HepG2 (cell line): ENCODE measurements at regions not wholly inside any gene's neighbourhood (a gene's known extent, or its start where the extent isn't known, plus 50 kb on each side); places are given as distances from the start of the nearest gene placed in this dataset.

Experiments
- ARNTL ChIP-seq: sonication (generic); formaldehyde crosslinking; IDR thresholded peaks from 2 replicates; pipeline ENCODE4 v1.4.0; 2020; ENCODE audit warnings: mild to moderate bottlenecking, missing genetic modification reagents
- CEBPG ChIP-seq: IDR thresholded peaks from 2 replicates; pipeline ENCODE4 v1.6.1; 2016
- CREM ChIP-seq, 2 experiments: sonication (generic) in 1 of 2; formaldehyde crosslinking in 1 of 2; IDR thresholded peaks; 2 replicates each; pipeline versions ENCODE4 v1.4.0 to v1.6.1; 2016 to 2020; ENCODE audit warnings: antibody characterized with exemption in 1 of 2, mild to moderate bottlenecking in 1 of 2, missing genetic modification reagents in 1 of 2
- DNMT3B ChIP-seq: conservative IDR thresholded peaks from 2 replicates; pipeline ENCODE4 v1.6.1; 2016; ENCODE audit warnings: missing biosample characterization, control low read depth
- HNF4A ChIP-seq: sonication (generic); formaldehyde crosslinking; IDR thresholded peaks from 2 replicates; pipeline ENCODE4 v1.4.0; 2020; ENCODE audit warnings: missing genetic modification reagents
- JUN ChIP-seq: sonication (generic); formaldehyde crosslinking; IDR thresholded peaks from 2 replicates; pipeline ENCODE4 v1.4.0; 2020; ENCODE audit warnings: mild to moderate bottlenecking, missing genetic modification reagents
- LCORL ChIP-seq, 2 experiments: fragments of 450-650 bp in 1 of 2; sonication (generic) in 1 of 2; formaldehyde crosslinking in 1 of 2; IDR thresholded peaks; 2 replicates each; pipeline versions ENCODE4 v1.5.0 to v1.6.1; 2017 to 2020; ENCODE audit warnings: antibody characterized with exemption in 1 of 2, missing genetic modification reagents in 1 of 2
- MXD4 ChIP-seq: IDR thresholded peaks from 2 replicates; pipeline ENCODE4 v1.6.1; 2016; ENCODE audit warnings: mild to moderate bottlenecking, missing biosample characterization, missing genetic modification reagents
- NONO ChIP-seq, 2 experiments: fragments of 450-650 bp in 1 of 2; sonication (generic) in 1 of 2; formaldehyde crosslinking in 1 of 2; IDR thresholded peaks in 1 of 2; conservative IDR thresholded peaks in 1 of 2; 2 replicates each; pipeline versions ENCODE4 v1.6.1 to v1.8.0; 2017 to 2022; ENCODE audit warnings: mild to moderate bottlenecking in 1 of 2, missing genetic modification reagents in 1 of 2, moderate library complexity in 1 of 2
- PCBP2 ChIP-seq: fragments of 200-400 bp; formaldehyde crosslinking; optimal IDR thresholded peaks from 2 replicates; pipeline ENCODE3; 2018; ENCODE audit warnings: low read length, low read depth; ENCODE audit not compliant: poor library complexity, severe bottlenecking
- RFX1 ChIP-seq: fragments of 450-650 bp; IDR thresholded peaks from 2 replicates; pipeline ENCODE4 v1.6.1; 2017
- RXRA ChIP-seq: sonication (generic); formaldehyde crosslinking; IDR thresholded peaks from 2 replicates; pipeline ENCODE4 v1.5.1; 2020; ENCODE audit warnings: missing genetic modification reagents
- SMC3 ChIP-seq: IDR thresholded peaks from 2 replicates; pipeline ENCODE4 v1.6.1; 2011; ENCODE audit warnings: low read length, improper control_type of control experiment
- SOX13 ChIP-seq, 3 experiments: fragments of 450-650 bp in 1 of 3; sonication (generic) in 1 of 3; formaldehyde crosslinking in 1 of 3; IDR thresholded peaks in 2 of 3; conservative IDR thresholded peaks in 1 of 3; 2 replicates each; pipeline versions ENCODE4 v1.5.0 to v1.6.1; 2016 to 2020; ENCODE audit warnings: antibody characterized with exemption in 1 of 3, mild to moderate bottlenecking in 1 of 3, missing compliant biosample characterization in 1 of 3, missing genetic modification reagents in 1 of 3, moderate library complexity in 1 of 3
- STAG1 ChIP-seq: sonication (generic); formaldehyde crosslinking; IDR thresholded peaks from 2 replicates; pipeline ENCODE4 v1.4.0; 2020; ENCODE audit warnings: missing genetic modification reagents
- TARDBP ChIP-seq: sonication (generic); formaldehyde crosslinking; IDR thresholded peaks from 2 replicates; pipeline ENCODE4 v1.8.0; 2022; ENCODE audit warnings: mild to moderate bottlenecking, missing genetic modification reagents
- UBTF ChIP-seq: sonication (generic); formaldehyde crosslinking; IDR thresholded peaks from 2 replicates; pipeline ENCODE4 v1.4.0; 2020; ENCODE audit warnings: mild to moderate bottlenecking, missing genetic modification reagents
- ZBTB1 ChIP-seq: sonication (generic); formaldehyde crosslinking; IDR thresholded peaks from 2 replicates; pipeline ENCODE4 v1.4.0; 2020; ENCODE audit warnings: missing genetic modification reagents, borderline replicate concordance
- ZBTB7A ChIP-seq: sonication (generic); formaldehyde crosslinking; IDR thresholded peaks from 2 replicates; pipeline ENCODE4 v1.8.0; 2022; ENCODE audit warnings: mild to moderate bottlenecking, missing genetic modification reagents
- ZNF180 ChIP-seq: sonication (generic); formaldehyde crosslinking; IDR thresholded peaks from 2 replicates; pipeline ENCODE4 v1.4.0; 2020; ENCODE audit warnings: low read depth, missing genetic modification reagents, borderline replicate concordance
- ZNF292 ChIP-seq: sonication (generic); formaldehyde crosslinking; IDR thresholded peaks from 2 replicates; pipeline ENCODE4 v1.8.1; 2022; ENCODE audit warnings: mild to moderate bottlenecking, low read depth, missing genetic modification reagents, borderline replicate concordance
- ZNF496 ChIP-seq: sonication (generic); formaldehyde crosslinking; IDR thresholded peaks from 2 replicates; pipeline ENCODE4 v1.8.1; 2023; ENCODE audit warnings: mild to moderate bottlenecking, moderate library complexity, missing genetic modification reagents; ENCODE audit not compliant: insufficient replicate concordance
- ZNF598 ChIP-seq: sonication (generic); formaldehyde crosslinking; IDR thresholded peaks from 2 replicates; pipeline ENCODE4 v1.5.1; 2020; ENCODE audit warnings: mild to moderate bottlenecking, missing genetic modification reagents, borderline replicate concordance
- ZNF629 ChIP-seq: sonication (generic); formaldehyde crosslinking; conservative IDR thresholded peaks from 2 replicates; pipeline ENCODE4 v1.5.0; 2020; ENCODE audit warnings: missing genetic modification reagents
- TF ChIP-seq, protein P1 (sequence below): sonication (generic); formaldehyde crosslinking; IDR thresholded peaks from 2 replicates; pipeline ENCODE4 v1.8.1; 2023; ENCODE audit warnings: mild to moderate bottlenecking, missing genetic modification reagents

GRCh38 chr13:40351537-40352379 is 314.7 kb downstream of the FOXO1 start (continued):
- peak; percentile 51; the same call in 1 of the 2 replicates for TF ChIP-seq CREM (IDR thresholded peaks at IDR 0.05)
- no peak for TF ChIP-seq CREM (CRISPR knock-in tag; IDR thresholded peaks at IDR 0.05)
- 0 out of 2 replicates have a peak, but pooled peaks have one; percentile 31 for TF ChIP-seq MXD4
- TF ChIP-seq RFX1, result no peak
- TF ChIP-seq ZNF180 (CRISPR knock-in tag), result no peak
- TF ChIP-seq ZNF292, result 0 out of 2 replicates have a peak, but pooled peaks have one; percentile 14
- TF ChIP-seq ARNTL (CRISPR knock-in tag), result no peak
- TF ChIP-seq RXRA (CRISPR knock-in tag), result peak; percentile 93
- TF ChIP-seq ZNF629 (CRISPR knock-in tag), result no peak
- no peak for TF ChIP-seq ZNF598 (CRISPR knock-in tag)
- no peak for TF ChIP-seq SMC3
- peak; percentile 65; the same call in 1 of the 2 replicates for TF ChIP-seq HNF4A
- TF ChIP-seq TARDBP, result peak; percentile 43; the same call in 1 of the 2 replicates
- no peak for TF ChIP-seq STAG1 (CRISPR knock-in tag)
- no peak for TF ChIP-seq ZBTB1
- no peak for TF ChIP-seq DNMT3B (CRISPR knock-in tag)
- TF ChIP-seq SOX13 (IDR thresholded peaks at IDR 0.05), result no peak
- TF ChIP-seq SOX13 (CRISPR knock-in tag; conservative IDR thresholded peaks at IDR 0.05 in 1 of 2, IDR thresholded peaks at IDR 0.05 in 1 of 2), result peak in 1 of 2 experiments; percentile 62; a peak in 1 of 4 replicates
- TF ChIP-seq UBTF (CRISPR knock-in tag), result peak; percentile 21; the same call in 1 of the 2 replicates
- TF ChIP-seq NONO (IDR thresholded peaks at IDR 0.05), result no peak
- peak; percentile 34; the same call in 1 of the 2 replicates for TF ChIP-seq NONO (CRISPR knock-in tag; conservative IDR thresholded peaks at IDR 0.05)
- TF ChIP-seq PCBP2, result no peak
- no peak for TF ChIP-seq LCORL (IDR thresholded peaks at IDR 0.05)
- 0 out of 2 replicates have a peak, but pooled peaks have one; percentile 51 for TF ChIP-seq LCORL (CRISPR knock-in tag; IDR thresholded peaks at IDR 0.05)
- TF ChIP-seq CEBPG, result peak; percentile 26; the same call in 1 of the 2 replicates
- TF ChIP-seq ZNF496 (CRISPR knock-in tag), result no peak
- peak; percentile 2; the same call in 1 of the 2 replicates for TF ChIP-seq ZBTB7A
- TF ChIP-seq, protein P1, sequence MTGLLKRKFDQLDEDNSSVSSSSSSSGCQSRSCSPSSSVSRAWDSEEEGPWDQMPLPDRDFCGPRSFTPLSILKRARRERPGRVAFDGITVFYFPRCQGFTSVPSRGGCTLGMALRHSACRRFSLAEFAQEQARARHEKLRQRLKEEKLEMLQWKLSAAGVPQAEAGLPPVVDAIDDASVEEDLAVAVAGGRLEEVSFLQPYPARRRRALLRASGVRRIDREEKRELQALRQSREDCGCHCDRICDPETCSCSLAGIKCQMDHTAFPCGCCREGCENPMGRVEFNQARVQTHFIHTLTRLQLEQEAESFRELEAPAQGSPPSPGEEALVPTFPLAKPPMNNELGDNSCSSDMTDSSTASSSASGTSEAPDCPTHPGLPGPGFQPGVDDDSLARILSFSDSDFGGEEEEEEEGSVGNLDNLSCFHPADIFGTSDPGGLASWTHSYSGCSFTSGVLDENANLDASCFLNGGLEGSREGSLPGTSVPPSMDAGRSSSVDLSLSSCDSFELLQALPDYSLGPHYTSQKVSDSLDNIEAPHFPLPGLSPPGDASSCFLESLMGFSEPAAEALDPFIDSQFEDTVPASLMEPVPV (CRISPR knock-in tag), result no peak
- TF ChIP-seq JUN, result no peak
